Body of pancreas (tissue), 4 donors: ENCODE measurements at regions not wholly inside any gene's neighbourhood (a gene's known extent, or its start where the extent isn't known, plus 50 kb on each side); places are given as distances from the start of the nearest gene placed in this dataset.

ENCODE experiments used
- CTCF ChIP-seq, 7 experiments: fragments of 450-650 bp in 4 of 7; fragments of 200-600 bp in 3 of 7; sonication (generic) in 3 of 7; IDR thresholded peaks; one replicate each; pipeline ENCODE4 v1.5.1; 2016 to 2019; ENCODE audit warnings: antibody characterized with exemption in 7 of 7
- POLR2A ChIP-seq, 3 donors: fragments of 450-650 bp; IDR thresholded peaks; one replicate each; pipeline ENCODE4 v1.6.1; 2016; ENCODE audit warnings: antibody characterized with exemption in 3 of 3, mild to moderate bottlenecking in 2 of 3

- TF ChIP-seq CTCF (IDR thresholded peaks at IDR 0.05) (no peak), POLR2A (IDR thresholded peaks at IDR 0.05) (no peak)
Observed at GRCh38 chr4:128658214-128658631, 151.3 kb upstream of the JADE1 start.
